ENCODE measurements at regions not wholly inside any gene's neighbourhood (a gene's known extent, or its start where the extent isn't known, plus 50 kb on each side); places are given as distances from the start of the nearest gene placed in this dataset.

DNA sequence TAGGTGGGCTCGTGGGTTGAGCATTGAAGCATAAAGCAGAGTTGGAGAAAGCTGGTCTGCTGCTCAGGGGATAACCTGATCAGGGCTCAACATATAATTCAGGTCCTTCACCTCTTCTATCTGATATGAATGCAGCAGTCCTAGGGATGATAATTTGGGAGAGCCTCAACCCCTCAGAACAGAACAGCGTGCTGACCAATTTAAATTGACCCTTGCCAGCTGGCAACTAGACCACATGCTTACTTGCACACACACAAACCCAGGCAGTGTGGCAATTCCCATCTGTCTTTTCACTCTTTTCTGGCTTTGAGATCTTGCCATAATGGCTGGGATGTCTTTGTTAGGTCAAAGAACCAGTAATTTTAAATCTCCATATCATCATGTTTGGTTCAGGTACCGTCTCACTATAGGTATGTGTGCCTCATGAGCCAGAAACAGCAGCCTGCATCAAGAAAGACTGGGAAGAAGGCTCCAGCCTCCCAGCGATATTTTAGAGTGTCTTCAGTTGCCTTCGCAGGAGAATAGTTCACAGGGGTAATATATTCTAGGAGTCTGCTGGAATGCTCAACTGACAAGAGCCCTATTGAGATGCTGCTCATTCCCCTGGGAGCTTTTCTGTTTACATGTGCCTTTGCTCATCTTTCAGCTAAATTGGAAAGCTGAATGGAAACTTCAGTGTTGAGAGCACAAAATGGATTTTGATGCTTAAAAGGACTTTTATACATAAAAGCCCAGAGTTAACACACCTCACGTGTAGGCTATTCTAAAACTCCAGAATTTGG is 497.6 kb downstream of the RASEF start:
- TF ChIP-seq, protein P1, sequence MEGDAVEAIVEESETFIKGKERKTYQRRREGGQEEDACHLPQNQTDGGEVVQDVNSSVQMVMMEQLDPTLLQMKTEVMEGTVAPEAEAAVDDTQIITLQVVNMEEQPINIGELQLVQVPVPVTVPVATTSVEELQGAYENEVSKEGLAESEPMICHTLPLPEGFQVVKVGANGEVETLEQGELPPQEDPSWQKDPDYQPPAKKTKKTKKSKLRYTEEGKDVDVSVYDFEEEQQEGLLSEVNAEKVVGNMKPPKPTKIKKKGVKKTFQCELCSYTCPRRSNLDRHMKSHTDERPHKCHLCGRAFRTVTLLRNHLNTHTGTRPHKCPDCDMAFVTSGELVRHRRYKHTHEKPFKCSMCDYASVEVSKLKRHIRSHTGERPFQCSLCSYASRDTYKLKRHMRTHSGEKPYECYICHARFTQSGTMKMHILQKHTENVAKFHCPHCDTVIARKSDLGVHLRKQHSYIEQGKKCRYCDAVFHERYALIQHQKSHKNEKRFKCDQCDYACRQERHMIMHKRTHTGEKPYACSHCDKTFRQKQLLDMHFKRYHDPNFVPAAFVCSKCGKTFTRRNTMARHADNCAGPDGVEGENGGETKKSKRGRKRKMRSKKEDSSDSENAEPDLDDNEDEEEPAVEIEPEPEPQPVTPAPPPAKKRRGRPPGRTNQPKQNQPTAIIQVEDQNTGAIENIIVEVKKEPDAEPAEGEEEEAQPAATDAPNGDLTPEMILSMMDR (IDR thresholded peaks at IDR 0.05) = no peak
- no peak for TF ChIP-seq EZH2 (IDR thresholded peaks at IDR 0.05; ENCODE audit: borderline replicate concordance, insufficient read depth, low read depth, low read length, poor library complexity, severe bottlenecking)
